Fibroblast of the aortic adventitia (primary cell): ENCODE measurements at regions not wholly inside any gene's neighbourhood (a gene's known extent, or its start where the extent isn't known, plus 50 kb on each side); places are given as distances from the start of the nearest gene placed in this dataset.
"Not testable (repeated sequence)": the region's sequence is repeated elsewhere in the genome, so short reads cannot be mapped to it uniquely, and the experiment has no call there.

Experiments used
- DNase-seq: peaks from one replicate; pipeline ENCODE4 v3.0.0-alpha.2; 2010; ENCODE audit warnings: low read depth
- H3K4me3 ChIP-seq: 2 replicates; pipeline ENCODE4 v1.5.1; 2011; ENCODE audit warnings: low read depth, mild to moderate bottlenecking, control low read depth, low read length, moderate library complexity
- CTCF ChIP-seq: IDR thresholded peaks from 2 replicates; pipeline ENCODE4 v1.5.1; 2011; ENCODE audit warnings: mild to moderate bottlenecking, low read length, control low read depth, inconsistent platforms; ENCODE audit not compliant: insufficient read depth

- TF ChIP-seq CTCF = no peak
- no peak overlapping the region for H3K4me3 ChIP-seq
- DNase-seq = no peak
Measured at GRCh38 chr5:52134013-52134650, 653.6 kb upstream of the ITGA1 start.

- no peak for DNase-seq
- no peak overlapping the region for H3K4me3 ChIP-seq
- TF ChIP-seq CTCF = no peak
Measured at GRCh38 chr5:52139888-52140615, 647.7 kb upstream of the ITGA1 start.

- no peak overlapping the region for H3K4me3 ChIP-seq
- no peak for DNase-seq
- TF ChIP-seq CTCF = no peak
Measured at GRCh38 chr5:52148679-52149078, 639.0 kb upstream of the ITGA1 start.

GRCh38 chr5:52150501-52150900 lies 637.2 kb upstream of the ITGA1 start:
- DNase-seq = no peak
- no peak for TF ChIP-seq CTCF

GRCh38 chr5:52156809-52157208 lies 630.9 kb upstream of the ITGA1 start:
- H3K4me3 ChIP-seq, DNase-seq: not testable (repeated sequence)

More at GRCh38 chr5:52150501-52150900, 637.2 kb upstream of the ITGA1 start:
- H3K4me3 ChIP-seq = no peak overlapping the region

- not testable (repeated sequence) for DNase-seq, H3K4me3 ChIP-seq
Measured at GRCh38 chr5:52165806-52166205, 621.9 kb upstream of the ITGA1 start.

- no peak for TF ChIP-seq CTCF
- no peak overlapping the region for H3K4me3 ChIP-seq
- DNase-seq = no peak
Measured at GRCh38 chr5:52173133-52173532, 614.6 kb upstream of the ITGA1 start.

- no peak for DNase-seq
- TF ChIP-seq CTCF = no peak
- no peak overlapping the region for H3K4me3 ChIP-seq
Measured at GRCh38 chr5:52177193-52177592, 610.5 kb upstream of the ITGA1 start.
